VCaP (cell line): ENCODE measurements at regions not wholly inside any gene's neighbourhood (a gene's known extent, or its start where the extent isn't known, plus 50 kb on each side); places are given as distances from the start of the nearest gene placed in this dataset.
"Not testable (repeated sequence)": the region's sequence is repeated elsewhere in the genome, so short reads cannot be mapped to it uniquely, and the experiment has no call there.

Experiments
- H3K27ac ChIP-seq: fragments of 450-650 bp; 2 replicates; pipeline ENCODE4 v1.5.1; 2017
- TF ChIP-seq, protein P1 (sequence below): fragments of 450-650 bp; conservative IDR thresholded peaks from 2 replicates; pipeline ENCODE4 v1.5.1; 2017; ENCODE audit warnings: mild to moderate bottlenecking, moderate library complexity

DNA sequence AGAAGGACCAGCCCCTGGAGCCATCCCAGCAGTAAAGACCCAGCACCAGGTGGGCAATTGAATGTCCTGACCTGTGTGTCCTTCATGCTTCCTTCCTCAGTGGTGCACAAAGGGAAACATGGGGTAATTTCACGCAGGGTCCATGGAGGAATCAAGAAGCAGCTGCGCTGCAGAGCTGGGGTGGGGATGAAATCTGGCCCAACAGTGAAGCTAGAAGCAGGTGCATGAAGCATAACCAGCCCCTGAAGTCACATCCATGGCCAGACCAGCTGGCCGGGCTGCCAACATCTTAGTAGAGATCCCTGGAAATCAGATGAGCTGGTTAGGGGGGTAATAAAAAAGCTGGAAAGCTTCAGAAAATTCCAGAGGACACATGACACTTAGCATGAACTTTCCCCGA is 646.7 kb upstream of the DEFB115 start:
- TF ChIP-seq, protein P1, sequence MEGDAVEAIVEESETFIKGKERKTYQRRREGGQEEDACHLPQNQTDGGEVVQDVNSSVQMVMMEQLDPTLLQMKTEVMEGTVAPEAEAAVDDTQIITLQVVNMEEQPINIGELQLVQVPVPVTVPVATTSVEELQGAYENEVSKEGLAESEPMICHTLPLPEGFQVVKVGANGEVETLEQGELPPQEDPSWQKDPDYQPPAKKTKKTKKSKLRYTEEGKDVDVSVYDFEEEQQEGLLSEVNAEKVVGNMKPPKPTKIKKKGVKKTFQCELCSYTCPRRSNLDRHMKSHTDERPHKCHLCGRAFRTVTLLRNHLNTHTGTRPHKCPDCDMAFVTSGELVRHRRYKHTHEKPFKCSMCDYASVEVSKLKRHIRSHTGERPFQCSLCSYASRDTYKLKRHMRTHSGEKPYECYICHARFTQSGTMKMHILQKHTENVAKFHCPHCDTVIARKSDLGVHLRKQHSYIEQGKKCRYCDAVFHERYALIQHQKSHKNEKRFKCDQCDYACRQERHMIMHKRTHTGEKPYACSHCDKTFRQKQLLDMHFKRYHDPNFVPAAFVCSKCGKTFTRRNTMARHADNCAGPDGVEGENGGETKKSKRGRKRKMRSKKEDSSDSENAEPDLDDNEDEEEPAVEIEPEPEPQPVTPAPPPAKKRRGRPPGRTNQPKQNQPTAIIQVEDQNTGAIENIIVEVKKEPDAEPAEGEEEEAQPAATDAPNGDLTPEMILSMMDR, result no peak
- no peak overlapping the region for H3K27ac ChIP-seq

DNA sequence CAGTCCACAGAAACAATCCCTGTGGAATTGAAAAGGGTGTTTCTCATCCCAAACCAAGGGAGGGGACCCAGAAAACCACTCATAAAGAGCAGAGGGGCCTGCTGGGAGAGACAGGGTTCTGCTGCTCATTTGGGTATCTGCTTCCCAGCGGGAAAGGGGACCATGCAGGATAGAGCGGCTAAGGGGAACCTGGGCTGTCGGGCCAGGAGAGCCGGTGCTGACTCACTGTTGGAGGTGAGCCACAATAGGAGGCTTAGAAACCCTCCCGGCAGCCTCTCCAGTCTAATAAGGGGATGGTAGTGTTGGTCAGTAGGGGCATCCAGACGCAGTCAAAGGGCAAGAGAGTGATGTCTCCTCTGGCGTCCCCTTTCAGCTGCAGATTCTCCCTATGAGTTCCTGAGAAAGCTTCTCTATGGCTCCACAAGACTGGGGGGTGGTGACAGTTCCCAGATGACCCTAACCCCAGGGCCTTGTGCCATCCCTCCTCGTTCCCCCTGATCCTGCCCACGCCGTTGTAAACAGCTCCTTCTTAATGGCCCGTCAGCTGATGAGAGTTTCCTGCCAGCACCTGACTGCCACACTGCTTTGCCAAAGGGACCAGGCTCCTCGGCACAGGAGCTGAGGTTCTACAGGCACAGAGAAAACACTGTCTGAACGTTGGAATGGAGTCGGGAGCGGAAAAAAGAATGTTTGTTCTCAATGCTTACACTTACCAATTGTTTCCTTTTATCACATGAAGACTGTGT is 646.1 kb upstream of the DEFB115 start:
- no peak overlapping the region for H3K27ac ChIP-seq
- TF ChIP-seq, protein P1, result no peak

DNA sequence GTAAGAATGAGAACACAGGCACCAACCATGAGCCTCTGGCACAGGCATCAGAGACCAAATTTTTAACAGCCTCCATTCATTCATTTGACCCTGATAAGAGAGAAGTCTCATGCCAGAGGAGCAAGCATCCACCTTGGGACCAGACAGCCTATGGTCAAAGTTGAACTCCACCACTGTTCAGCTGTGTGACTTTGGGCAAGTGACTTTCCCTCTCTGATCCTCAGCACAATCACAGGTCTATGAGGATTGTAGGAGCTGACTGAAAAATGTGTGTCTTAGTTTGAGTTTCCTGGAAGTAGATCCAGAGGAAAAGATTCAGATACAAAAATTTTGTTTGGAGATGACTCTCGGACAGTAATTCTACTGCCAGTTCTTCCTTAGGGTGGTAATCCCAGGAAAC is 645.1 kb upstream of the DEFB115 start:
- TF ChIP-seq, protein P1, result no peak
- H3K27ac ChIP-seq, result no peak overlapping the region

DNA sequence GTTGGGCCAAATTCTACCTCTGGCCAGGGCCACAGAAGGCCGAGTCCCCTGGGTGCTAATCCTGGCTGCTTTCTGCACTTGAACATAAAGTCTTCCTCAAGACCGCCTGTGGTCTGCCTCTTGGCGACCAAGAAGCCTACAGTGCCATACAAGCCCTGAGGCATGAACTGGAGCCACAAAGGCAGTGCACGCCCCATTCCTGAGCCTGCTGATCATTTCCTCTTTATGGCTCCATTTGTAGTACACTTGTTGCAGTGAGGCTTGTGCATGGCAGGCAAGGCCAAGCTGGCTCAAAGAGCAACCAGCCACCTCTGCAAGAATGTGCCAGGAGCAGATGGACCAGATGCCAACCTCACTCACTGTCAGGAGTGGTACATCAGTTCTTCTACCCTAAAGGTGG is 636.1 kb upstream of the DEFB115 start:
- H3K27ac ChIP-seq, result not testable (repeated sequence)

DNA sequence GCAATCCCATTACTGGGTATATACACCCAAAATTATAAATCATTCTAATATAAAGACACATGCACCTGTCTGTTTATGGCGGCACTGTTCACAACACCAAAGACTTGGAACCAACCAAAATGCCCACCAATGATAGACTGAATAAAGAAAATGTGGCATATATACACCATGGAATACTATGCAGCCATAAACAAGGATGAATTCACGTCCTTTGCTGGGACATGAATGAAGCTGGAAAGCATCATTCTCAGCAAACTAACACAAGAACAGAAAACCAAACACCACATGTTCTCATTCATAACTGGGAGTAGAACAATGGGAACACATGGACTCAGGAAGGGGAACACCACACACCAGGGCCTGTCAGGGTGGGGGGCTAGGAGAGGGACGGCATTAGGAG is 633.2 kb upstream of the DEFB115 start:
- not testable (repeated sequence) for H3K27ac ChIP-seq

DNA sequence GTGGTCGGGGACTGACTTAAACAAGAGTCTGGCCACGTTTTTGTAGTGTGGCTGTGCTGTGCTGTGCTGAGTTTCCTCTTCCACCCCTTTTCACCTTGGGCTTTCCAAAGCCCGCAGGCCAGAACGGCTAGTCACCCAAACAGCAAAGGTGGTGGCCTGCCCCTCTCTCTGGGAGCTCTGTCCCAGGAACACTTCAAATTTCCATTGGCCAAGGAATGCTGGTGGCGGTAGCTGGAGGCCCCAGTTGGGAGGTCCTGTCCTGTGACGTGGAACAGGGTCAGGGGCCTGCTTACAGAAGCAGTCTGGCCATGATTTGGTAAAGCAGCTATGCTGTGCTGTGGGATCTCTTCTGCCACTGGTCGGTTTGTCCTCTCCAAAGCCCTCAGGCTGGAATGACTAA is 628.1 kb upstream of the DEFB115 start:
- H3K27ac ChIP-seq, result not testable (repeated sequence)

DNA sequence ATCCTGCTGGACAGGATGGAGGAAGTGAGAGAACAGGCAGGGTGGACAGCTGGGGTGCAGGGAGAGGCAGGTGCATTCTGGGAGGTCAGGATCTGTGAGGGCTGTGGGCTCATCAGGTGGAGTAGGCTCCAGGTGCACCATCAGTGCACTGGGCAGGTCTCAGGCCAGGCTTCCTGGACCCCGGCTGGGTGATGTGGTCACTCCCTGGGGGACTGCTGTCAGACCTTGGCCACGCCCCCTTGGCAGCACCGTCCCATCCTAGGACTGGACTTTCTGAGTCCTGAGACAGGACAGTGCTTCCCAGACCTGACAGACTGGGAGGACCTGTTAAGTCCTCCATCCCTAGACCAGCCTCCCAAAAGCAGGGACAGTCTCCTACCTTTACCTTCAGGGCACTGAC is 626.7 kb upstream of the DEFB115 start:
- no peak overlapping the region for H3K27ac ChIP-seq
- TF ChIP-seq, protein P1, result no peak

DNA sequence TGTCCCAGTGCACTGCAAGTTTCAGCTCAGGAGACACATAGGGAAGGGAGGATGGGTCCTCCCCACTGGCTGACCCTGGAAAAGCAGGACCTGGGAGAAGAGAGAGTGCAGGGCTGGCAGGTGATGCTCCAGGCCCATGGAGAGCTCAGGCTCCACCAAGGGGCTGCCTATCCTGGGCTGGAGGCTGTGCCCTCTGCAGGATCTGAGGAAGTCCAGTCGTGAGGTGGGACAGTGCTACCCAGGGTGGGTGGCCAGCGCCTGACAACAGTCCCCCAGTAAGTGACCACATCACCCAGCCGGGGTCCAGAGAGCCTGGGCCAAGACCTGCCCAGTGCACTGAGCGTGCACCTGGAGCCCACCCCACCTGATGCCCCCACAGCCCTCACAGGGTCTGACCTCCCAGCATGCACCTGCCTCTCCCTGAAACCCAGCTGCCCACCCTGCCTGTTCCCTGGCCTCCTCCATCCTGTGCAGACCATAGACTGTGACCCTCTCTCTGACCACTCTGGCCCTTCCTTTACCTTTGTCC is 626.1 kb upstream of the DEFB115 start:
- not testable (repeated sequence) for H3K27ac ChIP-seq

DNA sequence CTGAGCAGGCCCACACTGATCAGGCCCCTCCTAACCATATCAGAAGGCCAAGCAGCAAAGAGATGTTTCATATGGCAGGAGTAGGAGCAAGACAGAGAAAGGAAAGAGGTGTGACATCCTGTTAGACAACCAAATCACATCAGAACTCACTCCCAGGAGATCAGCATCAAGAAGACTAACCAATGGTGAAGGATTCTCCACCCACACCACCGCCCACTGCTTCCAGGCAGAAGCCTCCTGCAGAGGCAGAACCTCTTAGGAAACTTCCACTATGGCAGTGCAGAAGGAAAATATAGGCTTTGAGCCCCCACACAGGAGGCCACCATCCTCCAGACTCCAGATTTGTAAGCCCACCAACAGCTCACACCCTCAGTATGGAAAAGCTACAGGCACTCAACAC is 624.7 kb upstream of the DEFB115 start:
- not testable (repeated sequence) for H3K27ac ChIP-seq

DNA sequence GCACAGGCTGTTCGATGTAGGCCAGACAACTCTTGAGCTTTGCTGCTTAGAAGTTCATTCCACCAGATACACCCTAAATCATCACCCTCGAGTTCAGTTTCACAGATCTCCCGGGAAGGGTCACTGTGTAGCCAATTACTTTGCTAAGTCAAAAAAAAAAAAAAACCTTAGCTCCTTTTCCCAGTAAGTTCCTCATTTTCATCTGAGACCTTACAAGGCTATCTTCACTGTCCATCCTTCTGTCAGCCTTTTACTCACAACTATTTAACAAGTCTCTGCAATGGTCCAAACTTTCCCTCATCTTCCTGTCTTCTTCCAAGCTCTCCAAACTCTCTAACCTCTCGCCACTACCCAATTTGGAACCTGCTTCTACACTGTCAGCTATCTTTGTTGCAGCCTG is 615.9 kb upstream of the DEFB115 start:
- H3K27ac ChIP-seq, result not testable (repeated sequence)

DNA sequence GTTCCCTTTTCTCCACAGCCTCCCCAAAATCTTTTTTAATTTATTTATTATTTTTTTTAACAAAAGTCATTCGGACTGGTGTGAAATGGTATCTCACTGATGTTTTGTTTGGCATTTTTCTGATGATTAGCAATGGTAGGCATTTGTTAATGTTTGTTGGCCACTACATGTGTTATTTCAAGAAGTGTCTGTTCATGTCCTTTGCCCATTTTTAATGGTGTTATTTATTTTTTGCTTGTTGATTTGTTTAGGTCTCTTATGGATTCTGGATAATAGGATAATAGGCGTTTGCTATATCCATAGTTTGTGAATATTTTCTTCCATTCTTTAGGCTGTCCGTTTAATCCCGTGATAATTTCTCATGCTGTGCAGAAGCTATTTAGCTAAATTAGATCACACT is 596.5 kb upstream of the DEFB115 start:
- not testable (repeated sequence) for H3K27ac ChIP-seq

DNA sequence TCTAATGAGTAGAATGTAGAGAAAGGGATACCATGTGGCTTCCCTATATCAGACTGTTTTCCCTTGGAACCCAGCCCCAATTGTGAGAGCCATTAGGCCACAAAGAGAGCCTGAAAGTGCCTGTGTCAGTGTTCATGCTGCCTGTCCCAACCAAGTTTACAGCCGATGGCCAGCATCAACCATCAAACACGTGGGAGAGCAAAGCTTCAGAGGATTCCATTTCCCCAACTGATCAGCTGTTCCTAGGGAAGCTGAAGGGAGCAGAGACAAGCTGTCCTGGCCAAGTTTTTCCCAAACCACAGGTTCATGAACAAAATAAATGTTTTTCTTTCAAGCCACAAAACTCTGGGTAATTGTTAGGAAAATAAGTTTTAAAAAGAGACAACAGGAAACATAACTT is 589.0 kb upstream of the DEFB115 start:
- not testable (repeated sequence) for H3K27ac ChIP-seq

DNA sequence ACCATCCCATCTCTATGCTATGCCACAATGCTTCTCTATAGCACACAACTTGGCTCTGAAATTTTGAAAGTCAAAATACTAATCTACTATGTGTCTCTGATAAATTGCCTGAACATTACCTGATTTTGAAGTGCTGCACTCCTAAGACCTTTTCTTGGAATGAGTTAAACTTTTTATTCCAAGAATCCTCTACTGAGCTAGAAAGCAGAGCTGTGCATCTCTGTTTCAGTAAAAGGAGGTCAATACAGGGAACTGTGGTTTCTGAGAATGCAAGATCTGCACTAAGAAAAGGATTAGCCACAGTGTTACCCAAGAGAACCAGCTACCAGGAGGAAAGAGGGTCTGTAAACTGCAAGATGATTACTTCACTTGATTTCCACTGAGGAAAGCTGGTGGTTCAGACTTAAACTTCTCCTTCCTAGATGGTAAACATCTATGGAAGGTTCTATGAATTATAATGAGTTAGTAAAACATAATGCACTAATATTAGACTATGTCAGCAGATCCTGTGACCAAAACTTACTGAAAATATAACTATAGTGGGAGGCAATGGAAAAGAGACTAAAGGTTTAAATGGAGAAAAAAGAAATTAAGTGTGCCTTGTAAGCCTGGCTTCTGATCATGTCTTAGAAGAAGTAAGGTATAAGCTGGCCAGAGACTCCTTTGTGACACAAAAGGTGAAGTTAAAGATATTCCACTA is 588.0 kb upstream of the DEFB115 start:
- not testable (repeated sequence) for H3K27ac ChIP-seq

DNA sequence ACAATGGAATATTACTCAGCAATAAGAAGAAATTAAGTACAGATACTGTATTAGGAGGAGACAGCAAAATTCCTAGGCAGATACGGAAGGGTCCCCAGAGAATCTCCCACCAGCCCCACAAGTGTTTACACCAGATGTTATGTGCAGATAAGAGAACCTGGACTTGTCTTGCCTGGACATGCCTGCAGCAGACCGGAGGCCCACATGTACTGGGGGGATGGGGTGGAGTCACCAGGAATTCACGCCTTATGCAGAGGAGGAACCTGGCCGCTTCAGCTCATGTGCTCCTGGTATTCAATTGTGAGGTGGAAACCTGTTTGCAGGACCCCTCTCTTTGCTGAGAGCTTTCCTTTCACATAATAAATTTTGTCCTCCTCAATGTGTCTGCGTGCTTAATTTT is 586.3 kb upstream of the DEFB115 start:
- not testable (repeated sequence) for H3K27ac ChIP-seq

DNA sequence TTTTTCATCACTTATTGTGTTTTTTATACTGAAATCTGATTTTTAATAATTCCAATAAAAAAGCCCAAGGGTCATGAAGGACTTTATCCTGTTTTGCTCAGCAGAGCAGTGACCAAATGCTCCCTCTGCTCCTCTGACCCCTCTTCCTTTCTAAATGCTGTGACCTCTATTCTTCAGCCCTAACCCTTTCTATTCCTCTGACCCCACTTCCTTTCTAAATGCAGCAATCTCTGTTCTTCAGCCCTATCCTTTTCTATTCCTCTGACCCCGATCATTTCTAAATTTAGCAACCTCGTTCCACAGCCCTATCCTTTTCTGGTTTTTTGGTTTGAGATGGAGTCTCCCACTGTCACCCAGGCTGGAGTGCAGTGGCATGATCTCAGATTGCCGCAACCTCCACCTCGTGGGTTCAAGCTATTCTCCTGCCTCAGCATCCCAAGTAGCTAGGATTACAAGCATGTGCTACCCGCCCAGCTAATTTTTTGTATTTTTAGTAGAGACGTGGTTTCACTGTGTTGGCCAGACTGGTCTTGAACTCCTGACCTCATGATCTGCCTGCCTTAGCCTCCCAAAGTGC is 581.4 kb upstream of the DEFB115 start:
- H3K27ac ChIP-seq, result not testable (repeated sequence)

DNA sequence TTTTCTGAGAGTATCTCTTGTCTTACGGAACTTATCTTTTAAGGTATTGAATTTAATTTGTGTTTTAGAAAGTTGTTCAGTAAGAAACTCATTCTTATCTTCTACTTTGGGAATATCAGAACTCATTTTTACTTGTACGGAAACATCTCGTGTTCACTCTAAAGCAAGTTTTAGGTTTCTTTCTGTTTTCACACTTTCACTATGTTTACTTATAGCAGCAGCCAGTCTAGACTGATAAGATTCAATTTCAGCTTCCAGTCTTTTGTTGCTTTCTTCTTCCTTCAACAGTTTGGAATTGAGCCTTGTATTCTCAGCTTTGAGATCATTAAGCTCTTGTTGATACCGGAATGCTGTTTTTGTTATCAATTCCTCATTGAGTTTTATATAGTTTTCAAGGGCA is 575.2 kb upstream of the DEFB115 start:
- H3K27ac ChIP-seq, result not testable (repeated sequence)

DNA sequence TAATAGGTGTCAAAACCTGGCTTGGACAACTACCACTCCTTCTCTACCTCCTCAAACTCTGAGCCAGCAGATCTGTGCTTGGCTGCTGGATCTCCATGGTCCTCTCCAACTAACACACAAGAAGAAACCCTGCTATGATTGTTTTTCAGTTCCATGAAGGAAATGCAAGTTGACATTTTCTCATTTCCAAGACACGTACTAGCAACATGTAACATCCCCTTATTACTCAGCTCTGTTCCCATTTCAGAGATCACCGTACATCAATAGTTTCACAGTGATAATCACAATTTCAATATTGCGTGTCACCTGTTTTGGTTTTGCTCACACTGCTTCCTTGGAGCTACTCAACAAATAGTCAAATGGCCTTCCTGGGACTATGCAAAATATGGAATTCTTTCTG is 544.6 kb upstream of the DEFB115 start:
- H3K27ac ChIP-seq, result not testable (repeated sequence)
